ENCODE measurements at regions not wholly inside any gene's neighbourhood (a gene's known extent, or its start where the extent isn't known, plus 50 kb on each side); places are given as distances from the start of the nearest gene placed in this dataset.

DNA sequence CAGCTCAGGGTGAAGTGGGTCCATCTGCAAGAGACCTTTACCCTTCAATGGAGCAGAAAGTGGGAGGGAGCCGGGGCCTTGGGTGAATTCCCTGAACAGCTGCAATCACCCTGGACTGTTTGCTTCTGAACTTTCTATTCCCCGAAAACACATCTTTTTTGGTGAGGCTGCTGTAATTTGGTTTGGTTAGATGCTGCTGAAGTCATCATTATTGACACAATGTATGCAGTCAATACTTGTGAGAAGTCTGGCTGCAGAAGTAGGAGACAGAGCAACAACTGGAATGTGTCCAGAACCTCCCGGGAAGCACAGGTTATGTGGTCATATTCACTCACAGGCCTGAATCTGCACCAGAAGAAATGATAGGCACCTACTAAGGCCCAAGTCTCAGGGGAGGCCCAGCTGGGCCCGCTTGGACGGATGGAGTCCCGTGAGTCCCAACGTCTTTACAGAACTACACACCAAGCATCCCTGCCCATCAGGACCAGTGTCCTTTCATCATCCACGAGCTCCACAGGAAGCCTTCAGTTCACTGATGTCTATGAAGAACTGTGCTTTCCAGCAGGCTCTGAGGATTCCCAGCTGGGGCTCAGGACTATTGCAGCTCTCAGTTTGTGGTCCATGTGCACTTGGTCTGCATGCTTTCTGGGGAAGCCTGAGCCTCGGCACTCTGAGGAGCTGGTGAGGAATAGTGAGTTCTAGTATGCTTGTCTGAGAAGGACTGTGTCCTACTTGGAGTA, 177.6 kb downstream of the THBS2 start:
- H3K36me3 ChIP-seq (ENCODE audit: control insufficient read depth in 1 of 2, insufficient read depth in 2 of 2, low read length in 2 of 2): no peaks in the 10 kb centered on the region
- no peak overlapping the region for H3K4me3 ChIP-seq (ENCODE audit: low read depth in 1 of 2, low read length in 2 of 2)
- peaks cover 0 to 3% of the 10 kb centered on the region in 2 donors for H3K4me1 ChIP-seq (ENCODE audit: control insufficient read depth in 1 of 2, insufficient read depth in 2 of 2, low read length in 2 of 2)
- no peaks in the 10 kb centered on the region for H3K27me3 ChIP-seq (ENCODE audit: low read depth, low read length)
- H3K27ac ChIP-seq (ENCODE audit: low read length): peak overlapping the region; percentile 77
- H3K9me3 ChIP-seq (ENCODE audit: control insufficient read depth in 1 of 2, low read length in 2 of 2): no peaks in the 10 kb centered on the region

DNA sequence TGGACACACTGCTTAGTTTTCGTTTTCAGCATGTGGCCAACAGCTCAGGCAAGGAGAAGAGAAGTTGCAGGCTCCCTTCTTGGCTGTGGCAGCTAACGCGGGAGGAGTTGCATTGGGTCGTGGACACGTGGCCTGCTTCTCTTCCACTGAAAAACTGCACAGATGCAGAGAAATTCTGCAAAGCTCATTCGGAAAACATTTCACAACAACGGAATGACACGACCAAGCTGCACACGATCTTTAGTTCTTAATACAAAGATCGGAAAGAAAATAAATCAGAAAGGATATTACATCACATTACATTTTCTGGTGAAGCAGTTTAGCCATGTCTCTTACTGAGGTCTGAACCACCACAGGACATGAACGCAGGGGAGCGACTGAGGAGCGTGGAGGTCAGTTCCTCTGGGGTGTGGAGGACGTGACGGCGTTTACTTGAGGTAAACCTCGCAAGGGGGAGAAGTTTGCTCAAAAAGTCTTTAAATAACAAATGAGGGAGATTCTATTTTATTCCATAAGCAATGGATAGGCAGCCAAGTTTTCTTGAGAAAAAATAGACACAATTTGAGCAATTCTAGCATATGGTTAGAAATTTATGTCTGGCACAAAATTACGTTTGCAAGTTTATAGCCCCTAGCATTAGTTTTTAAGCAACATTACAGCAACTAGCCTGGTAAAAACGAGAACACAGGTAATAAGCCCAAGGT, 178.3 kb downstream of the THBS2 start:
- Histone ChIP-seq H3K27me3 (ENCODE audit: low read depth, low read length) (no peaks in the 10 kb centered on the region), H3K27ac (ENCODE audit: low read length) (peak overlapping the region; percentile 77), H3K9me3 (ENCODE audit: control insufficient read depth in 1 of 2, low read length in 2 of 2) (no peaks in the 10 kb centered on the region), H3K36me3 (ENCODE audit: control insufficient read depth in 1 of 2, insufficient read depth in 2 of 2, low read length in 2 of 2) (no peaks in the 10 kb centered on the region), H3K4me3 (ENCODE audit: low read depth in 1 of 2, low read length in 2 of 2) (peak overlapping the region in 1 of 2 donors; percentile 22), H3K4me1 (ENCODE audit: control insufficient read depth in 1 of 2, insufficient read depth in 2 of 2, low read length in 2 of 2) (peaks cover 0 to 3% of the 10 kb centered on the region in 2 donors)

DNA sequence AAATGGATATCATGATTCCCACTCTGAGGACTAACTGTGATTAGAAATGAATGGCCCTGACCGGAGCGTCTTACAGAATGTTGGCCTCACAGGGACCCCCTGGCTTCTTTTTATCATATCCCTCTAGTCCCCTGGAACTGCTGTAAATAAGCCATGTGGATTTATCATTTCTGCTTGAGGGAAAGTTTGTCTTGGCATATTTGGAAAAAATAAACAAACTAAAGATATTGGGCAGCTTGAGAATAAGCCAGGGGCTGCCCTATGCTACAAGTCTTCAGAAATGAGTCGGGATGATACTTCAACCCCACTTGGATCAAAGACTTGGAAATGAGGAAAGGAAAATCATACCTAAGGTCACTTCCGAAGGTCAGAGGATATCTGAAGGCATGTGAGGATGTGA, 179.1 kb downstream of the THBS2 start:
- Histone ChIP-seq H3K36me3 (ENCODE audit: control insufficient read depth in 1 of 2, insufficient read depth in 2 of 2, low read length in 2 of 2) (no peaks in the 10 kb centered on the region), H3K27me3 (ENCODE audit: low read depth, low read length) (no peaks in the 10 kb centered on the region), H3K27ac (ENCODE audit: low read length) (peak overlapping the region; percentile 50), H3K9me3 (ENCODE audit: control insufficient read depth in 1 of 2, low read length in 2 of 2) (no peaks in the 10 kb centered on the region), H3K4me1 (ENCODE audit: control insufficient read depth in 1 of 2, insufficient read depth in 2 of 2, low read length in 2 of 2) (peaks cover 0 to 3% of the 10 kb centered on the region in 2 donors), H3K4me3 (ENCODE audit: low read depth in 1 of 2, low read length in 2 of 2) (no peak overlapping the region)

DNA sequence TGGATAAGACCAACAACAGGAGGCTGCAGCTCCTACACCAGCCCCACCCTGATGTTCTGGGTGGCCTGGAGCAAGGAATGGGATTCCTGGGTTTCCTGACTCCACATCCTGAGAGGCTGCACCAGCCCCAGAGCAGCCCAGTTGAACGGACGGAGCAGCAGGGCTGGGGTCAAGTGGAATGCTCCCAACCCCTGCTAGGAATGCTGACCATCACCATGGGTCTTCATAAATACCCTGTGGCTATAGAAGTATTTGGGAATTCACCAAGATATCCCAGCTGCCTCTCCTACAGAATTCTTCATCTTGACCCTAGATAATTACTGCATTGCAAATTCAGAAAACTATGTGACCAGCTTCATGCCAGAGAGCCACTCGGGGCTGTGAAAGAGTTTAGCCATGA, 180.3 kb downstream of the THBS2 start:
- Histone ChIP-seq H3K27ac (ENCODE audit: low read length) (no peak overlapping the region), H3K4me1 (ENCODE audit: control insufficient read depth in 1 of 2, insufficient read depth in 2 of 2, low read length in 2 of 2) (peaks cover 0 to 3% of the 10 kb centered on the region in 2 donors), H3K27me3 (ENCODE audit: low read depth, low read length) (no peaks in the 10 kb centered on the region), H3K4me3 (ENCODE audit: low read depth in 1 of 2, low read length in 2 of 2) (no peak overlapping the region), H3K36me3 (ENCODE audit: control insufficient read depth in 1 of 2, insufficient read depth in 2 of 2, low read length in 2 of 2) (no peaks in the 10 kb centered on the region), H3K9me3 (ENCODE audit: control insufficient read depth in 1 of 2, low read length in 2 of 2) (no peaks in the 10 kb centered on the region)

DNA sequence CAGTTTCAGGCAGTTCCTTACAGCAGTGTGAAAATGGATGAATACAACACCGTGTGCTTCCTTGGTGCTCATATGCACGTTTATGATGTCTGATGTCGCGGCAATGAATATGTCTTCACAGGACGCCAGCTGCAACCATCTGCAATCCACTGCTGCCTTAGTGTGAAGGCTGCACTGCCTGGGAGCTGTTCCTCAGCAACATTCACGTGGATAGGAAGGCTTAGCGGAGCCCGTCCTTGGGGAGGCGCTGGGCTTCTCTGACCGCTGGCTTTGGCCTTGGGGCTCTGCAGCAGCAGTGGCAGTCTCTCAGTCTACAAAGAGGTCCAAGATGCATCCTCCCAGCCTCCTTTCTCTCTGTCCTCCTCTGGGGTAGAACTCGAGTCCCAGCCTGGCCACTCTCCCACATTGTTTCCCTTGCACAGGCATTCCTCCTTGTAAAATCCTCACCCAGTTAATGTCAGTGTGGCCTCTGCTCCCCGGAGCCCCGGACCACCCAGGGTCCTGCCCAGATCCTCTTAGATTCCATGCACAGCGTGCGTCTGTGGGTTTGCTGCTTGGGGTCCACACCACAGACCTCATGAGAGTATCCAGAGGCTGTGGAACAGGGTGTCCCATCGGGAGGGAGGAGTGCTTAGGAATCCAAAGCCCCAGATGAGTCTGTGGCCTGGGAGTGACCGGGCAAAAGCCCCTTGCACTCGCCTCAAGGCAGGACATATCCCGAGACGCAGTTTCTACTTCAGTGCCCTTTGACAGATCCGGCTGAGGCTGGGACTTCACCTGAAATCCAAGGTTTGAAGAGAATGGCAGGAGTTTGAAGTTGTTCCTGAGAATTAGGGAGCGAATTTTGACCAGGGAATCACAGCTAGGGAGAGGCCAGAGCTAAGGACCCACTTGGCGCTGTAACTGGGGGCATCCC, 181.3 kb downstream of the THBS2 start:
- Histone ChIP-seq H3K4me1 (ENCODE audit: control insufficient read depth in 1 of 2, insufficient read depth in 2 of 2, low read length in 2 of 2) (peaks cover 0 to 3% of the 10 kb centered on the region in 2 donors), H3K27me3 (ENCODE audit: low read depth, low read length) (no peaks in the 10 kb centered on the region), H3K9me3 (ENCODE audit: control insufficient read depth in 1 of 2, low read length in 2 of 2) (no peaks in the 10 kb centered on the region), H3K36me3 (ENCODE audit: control insufficient read depth in 1 of 2, insufficient read depth in 2 of 2, low read length in 2 of 2) (no peaks in the 10 kb centered on the region), H3K27ac (ENCODE audit: low read length) (no peak overlapping the region), H3K4me3 (ENCODE audit: low read depth in 1 of 2, low read length in 2 of 2) (no peak overlapping the region)

DNA sequence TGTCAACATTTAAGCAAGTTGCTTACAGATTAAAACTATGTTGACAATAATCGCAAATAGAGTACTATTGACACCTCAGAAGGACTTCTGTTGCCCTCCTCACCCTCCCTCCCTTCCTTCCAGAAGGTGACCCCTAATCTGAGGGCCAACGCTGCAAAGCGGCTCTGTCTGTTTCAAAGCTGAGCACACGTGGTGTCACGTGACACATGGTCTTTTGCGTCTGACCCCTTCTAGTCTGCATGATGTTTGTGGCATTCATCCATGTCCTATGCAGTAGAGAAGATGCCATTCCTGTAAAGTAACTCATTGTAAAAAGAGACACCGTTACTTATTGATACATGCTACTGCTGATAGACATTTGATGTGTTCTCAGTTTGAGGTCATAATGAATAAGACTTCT, 182.3 kb downstream of the THBS2 start:
- Histone ChIP-seq H3K36me3 (ENCODE audit: control insufficient read depth in 1 of 2, insufficient read depth in 2 of 2, low read length in 2 of 2) (no peaks in the 10 kb centered on the region), H3K27me3 (ENCODE audit: low read depth, low read length) (no peaks in the 10 kb centered on the region), H3K9me3 (ENCODE audit: control insufficient read depth in 1 of 2, low read length in 2 of 2) (no peaks in the 10 kb centered on the region), H3K27ac (ENCODE audit: low read length) (peak overlapping the region; percentile 42), H3K4me1 (ENCODE audit: control insufficient read depth in 1 of 2, insufficient read depth in 2 of 2, low read length in 2 of 2) (peaks cover 0 to 3% of the 10 kb centered on the region in 2 donors), H3K4me3 (ENCODE audit: low read depth in 1 of 2, low read length in 2 of 2) (no peak overlapping the region)

DNA sequence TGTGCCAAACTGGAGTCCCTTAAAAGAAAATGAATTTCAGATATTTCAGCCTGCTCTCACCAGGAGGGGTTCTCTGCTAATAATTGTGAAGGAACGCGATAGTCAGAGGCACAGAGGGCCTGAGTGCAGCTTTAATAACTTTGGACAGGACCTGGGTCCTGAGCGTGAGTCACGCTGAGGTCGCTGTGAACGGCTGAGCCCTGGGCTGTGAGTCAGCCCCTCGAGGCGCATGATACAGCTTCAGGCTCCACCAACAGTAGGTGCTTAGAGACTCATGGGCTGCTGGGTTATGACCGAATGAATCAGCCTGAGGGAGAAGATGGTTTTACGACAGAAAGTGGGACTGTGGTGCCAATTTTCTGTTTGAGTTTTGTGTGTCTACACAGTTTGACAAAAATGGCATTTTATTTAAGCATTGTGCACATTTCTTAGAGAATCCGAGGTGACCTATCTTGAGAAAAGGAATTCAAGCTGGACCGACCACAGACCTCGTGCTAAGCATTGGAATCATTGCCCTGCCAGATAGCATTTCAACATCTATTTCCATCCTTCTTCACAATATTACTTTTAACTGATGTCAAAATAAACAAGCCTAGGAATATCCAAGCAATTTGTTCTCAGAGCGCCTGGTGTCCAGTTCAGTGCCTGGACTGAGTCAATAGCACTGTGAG, 183.0 kb downstream of the THBS2 start:
- Histone ChIP-seq H3K4me3 (ENCODE audit: low read depth in 1 of 2, low read length in 2 of 2) (no peak overlapping the region), H3K36me3 (ENCODE audit: control insufficient read depth in 1 of 2, insufficient read depth in 2 of 2, low read length in 2 of 2) (no peaks in the 10 kb centered on the region), H3K9me3 (ENCODE audit: control insufficient read depth in 1 of 2, low read length in 2 of 2) (no peaks in the 10 kb centered on the region), H3K27me3 (ENCODE audit: low read depth, low read length) (no peaks in the 10 kb centered on the region), H3K4me1 (ENCODE audit: control insufficient read depth in 1 of 2, insufficient read depth in 2 of 2, low read length in 2 of 2) (peaks cover 0 to 3% of the 10 kb centered on the region in 2 donors), H3K27ac (ENCODE audit: low read length) (peak overlapping the region; percentile 7)

DNA sequence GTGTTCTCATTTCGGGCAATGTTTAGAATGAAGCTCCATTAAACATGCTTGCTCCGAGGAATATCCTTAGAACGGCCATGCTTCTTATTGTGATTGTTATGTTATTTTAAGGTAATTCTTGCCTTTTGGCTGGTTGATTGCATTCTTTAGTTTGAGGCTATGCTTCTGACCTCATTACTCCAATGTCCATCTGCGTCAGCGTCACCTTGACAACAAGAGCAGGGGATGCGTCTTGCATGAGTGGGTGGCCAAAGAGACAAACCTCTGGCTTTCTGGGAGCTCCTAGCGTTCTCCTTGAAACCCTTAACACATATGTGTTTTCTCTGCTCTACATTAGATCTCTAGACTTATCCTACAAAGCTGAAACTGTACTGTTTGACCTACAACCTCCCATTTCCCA, 184.3 kb downstream of the THBS2 start:
- Histone ChIP-seq H3K4me3 (ENCODE audit: low read depth in 1 of 2, low read length in 2 of 2) (no peak overlapping the region), H3K9me3 (ENCODE audit: control insufficient read depth in 1 of 2, low read length in 2 of 2) (no peaks in the 10 kb centered on the region), H3K36me3 (ENCODE audit: control insufficient read depth in 1 of 2, insufficient read depth in 2 of 2, low read length in 2 of 2) (no peaks in the 10 kb centered on the region), H3K27me3 (ENCODE audit: low read depth, low read length) (no peaks in the 10 kb centered on the region), H3K27ac (ENCODE audit: low read length) (no peak overlapping the region), H3K4me1 (ENCODE audit: control insufficient read depth in 1 of 2, insufficient read depth in 2 of 2, low read length in 2 of 2) (peaks cover 0 to 3% of the 10 kb centered on the region in 2 donors)

DNA sequence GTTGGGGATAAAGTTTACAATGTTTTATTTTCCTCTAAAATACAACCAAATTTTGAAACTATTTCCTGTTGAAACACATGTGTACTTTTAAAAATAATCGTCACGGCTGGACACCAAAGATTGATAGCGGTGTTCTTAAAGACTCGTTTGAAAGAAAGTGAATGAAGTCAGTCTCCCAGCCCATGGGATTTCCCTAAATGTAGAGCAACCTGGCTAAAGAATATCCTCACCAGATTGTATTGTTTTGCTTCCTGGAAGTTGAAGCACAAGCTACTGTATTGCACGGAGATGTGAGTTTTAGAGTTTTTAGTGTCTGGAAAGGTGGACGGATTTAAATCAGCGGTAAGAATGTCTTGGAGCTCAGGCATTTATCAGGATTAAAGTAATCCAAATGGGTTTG, 189.5 kb downstream of the THBS2 start:
- Histone ChIP-seq H3K36me3 (ENCODE audit: control insufficient read depth in 1 of 2, insufficient read depth in 2 of 2, low read length in 2 of 2) (no peaks in the 10 kb centered on the region), H3K9me3 (ENCODE audit: control insufficient read depth in 1 of 2, low read length in 2 of 2) (no peaks in the 10 kb centered on the region), H3K4me1 (ENCODE audit: control insufficient read depth in 1 of 2, insufficient read depth in 2 of 2, low read length in 2 of 2) (no peaks in the 10 kb centered on the region), H3K4me3 (ENCODE audit: low read depth in 1 of 2, low read length in 2 of 2) (no peak overlapping the region), H3K27me3 (ENCODE audit: low read depth, low read length) (no peaks in the 10 kb centered on the region), H3K27ac (ENCODE audit: low read length) (no peak overlapping the region)

DNA sequence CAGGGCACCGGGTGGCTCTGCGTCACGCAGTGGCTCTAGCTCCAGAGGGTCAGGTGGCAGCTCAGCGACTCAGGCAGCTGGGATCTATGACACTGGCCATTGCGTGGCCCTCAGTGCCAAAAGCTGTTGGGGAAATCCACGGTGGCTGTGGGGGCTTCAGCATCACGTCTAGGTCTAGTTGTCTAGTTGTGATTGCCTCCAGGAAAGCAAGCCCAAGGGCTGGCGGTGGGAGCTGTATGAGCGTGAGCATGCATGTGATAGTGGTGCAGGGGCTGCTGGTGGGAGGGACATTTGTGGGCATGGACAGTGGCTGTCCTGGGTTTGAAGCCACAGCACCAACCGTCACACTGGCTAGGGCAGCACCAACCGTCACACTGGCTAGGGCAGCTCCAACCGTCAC, 191.4 kb downstream of the THBS2 start:
- H3K9me3 ChIP-seq (ENCODE audit: control insufficient read depth in 1 of 2, low read length in 2 of 2): no peaks in the 10 kb centered on the region
- no peaks in the 10 kb centered on the region for H3K36me3 ChIP-seq (ENCODE audit: control insufficient read depth in 1 of 2, insufficient read depth in 2 of 2, low read length in 2 of 2)
- H3K27ac ChIP-seq (ENCODE audit: low read length): no peak overlapping the region

DNA sequence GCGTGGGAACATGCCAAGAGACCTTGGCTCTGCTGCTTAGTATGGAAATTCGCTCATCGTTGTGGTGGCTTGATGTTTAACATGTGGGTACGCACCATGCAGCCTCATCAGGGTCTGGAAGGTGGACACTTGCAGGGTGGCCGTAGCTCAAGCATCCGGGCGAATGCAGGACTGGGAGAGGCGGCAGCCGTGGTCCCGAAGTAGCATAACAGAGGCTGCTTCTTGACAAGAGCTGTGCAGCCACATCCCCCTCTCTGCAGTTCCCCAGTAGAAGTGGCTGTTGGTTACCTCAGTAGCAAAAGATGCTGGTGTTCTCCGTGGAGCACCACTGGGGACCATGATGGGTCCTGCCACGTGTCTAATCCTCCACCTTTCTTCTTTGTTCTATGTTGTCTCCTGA, 195.0 kb downstream of the THBS2 start:
- Histone ChIP-seq H3K4me3 (ENCODE audit: low read depth in 1 of 2, low read length in 2 of 2) (no peak overlapping the region), H3K27ac (ENCODE audit: low read length) (no peak overlapping the region)

More for the DNA sequence above, 191.4 kb downstream of the THBS2 start:
- Histone ChIP-seq H3K4me3 (ENCODE audit: low read depth in 1 of 2, low read length in 2 of 2) (no peak overlapping the region), H3K27me3 (ENCODE audit: low read depth, low read length) (no peaks in the 10 kb centered on the region), H3K4me1 (ENCODE audit: control insufficient read depth in 1 of 2, insufficient read depth in 2 of 2, low read length in 2 of 2) (no peaks in the 10 kb centered on the region)

More for the DNA sequence above, 195.0 kb downstream of the THBS2 start:
- no peaks in the 10 kb centered on the region for H3K4me1 ChIP-seq (ENCODE audit: control insufficient read depth in 1 of 2, insufficient read depth in 2 of 2, low read length in 2 of 2)
- H3K9me3 ChIP-seq (ENCODE audit: control insufficient read depth in 1 of 2, low read length in 2 of 2): peaks cover 4% of the 10 kb centered on the region in 2 donors
- H3K27me3 ChIP-seq (ENCODE audit: low read depth, low read length): no peaks in the 10 kb centered on the region
- H3K36me3 ChIP-seq (ENCODE audit: control insufficient read depth in 1 of 2, insufficient read depth in 2 of 2, low read length in 2 of 2): no peaks in the 10 kb centered on the region
